ENCODE measurements at regions not wholly inside any gene's neighbourhood (a gene's known extent, or its start where the extent isn't known, plus 50 kb on each side); places are given as distances from the start of the nearest gene placed in this dataset.

DNA sequence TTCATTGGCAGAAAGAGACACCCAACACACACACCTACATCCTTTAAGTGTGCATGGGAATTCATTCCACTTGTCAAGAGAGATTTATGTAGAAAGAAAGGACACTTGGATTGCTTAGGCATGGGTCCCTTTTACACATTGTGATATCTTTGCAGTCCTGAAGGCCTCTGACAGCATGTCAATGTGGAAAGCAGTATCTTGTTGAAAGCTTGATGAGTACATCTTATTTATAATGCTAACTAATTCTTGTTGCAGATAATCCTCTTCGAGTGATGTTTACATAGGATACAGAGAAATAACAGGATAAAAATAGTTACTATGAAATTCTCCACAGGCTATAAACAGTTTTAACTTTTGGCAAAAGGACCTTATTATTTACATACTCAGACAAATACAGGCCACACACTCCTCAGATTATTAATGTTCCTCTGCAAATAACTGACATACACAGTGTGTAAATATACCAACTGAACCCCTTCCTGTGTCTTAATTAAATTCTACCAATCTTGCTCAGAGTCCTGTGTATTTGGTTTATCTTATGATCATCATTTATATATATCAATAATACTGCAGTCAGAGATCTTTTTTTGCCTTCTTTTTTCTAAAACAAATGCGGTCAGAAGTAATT is 111.8 kb upstream of the DIO2 start:
- TF ChIP-seq, protein P1, sequence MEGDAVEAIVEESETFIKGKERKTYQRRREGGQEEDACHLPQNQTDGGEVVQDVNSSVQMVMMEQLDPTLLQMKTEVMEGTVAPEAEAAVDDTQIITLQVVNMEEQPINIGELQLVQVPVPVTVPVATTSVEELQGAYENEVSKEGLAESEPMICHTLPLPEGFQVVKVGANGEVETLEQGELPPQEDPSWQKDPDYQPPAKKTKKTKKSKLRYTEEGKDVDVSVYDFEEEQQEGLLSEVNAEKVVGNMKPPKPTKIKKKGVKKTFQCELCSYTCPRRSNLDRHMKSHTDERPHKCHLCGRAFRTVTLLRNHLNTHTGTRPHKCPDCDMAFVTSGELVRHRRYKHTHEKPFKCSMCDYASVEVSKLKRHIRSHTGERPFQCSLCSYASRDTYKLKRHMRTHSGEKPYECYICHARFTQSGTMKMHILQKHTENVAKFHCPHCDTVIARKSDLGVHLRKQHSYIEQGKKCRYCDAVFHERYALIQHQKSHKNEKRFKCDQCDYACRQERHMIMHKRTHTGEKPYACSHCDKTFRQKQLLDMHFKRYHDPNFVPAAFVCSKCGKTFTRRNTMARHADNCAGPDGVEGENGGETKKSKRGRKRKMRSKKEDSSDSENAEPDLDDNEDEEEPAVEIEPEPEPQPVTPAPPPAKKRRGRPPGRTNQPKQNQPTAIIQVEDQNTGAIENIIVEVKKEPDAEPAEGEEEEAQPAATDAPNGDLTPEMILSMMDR (IDR thresholded peaks at IDR 0.05), result no peak

DNA sequence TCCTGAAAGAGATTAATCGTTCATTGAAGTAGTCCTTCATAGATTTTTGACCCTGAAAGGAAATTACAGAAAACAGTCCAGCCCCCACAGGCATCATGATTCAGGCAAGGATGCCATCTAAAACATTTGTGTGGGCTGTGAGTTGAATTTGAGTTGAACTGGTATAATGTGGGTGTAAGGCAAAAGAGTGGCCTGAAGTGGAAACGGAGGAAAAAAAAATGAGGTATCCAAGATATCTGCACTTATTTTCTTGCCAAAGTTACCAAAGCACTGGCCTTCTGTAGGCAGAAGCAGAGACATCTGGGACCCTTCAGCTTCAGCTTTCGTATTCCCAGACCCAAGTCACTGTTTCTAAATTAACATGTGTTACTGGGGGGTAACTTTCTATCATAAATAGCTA is 105.1 kb upstream of the DIO2 start:
- TF ChIP-seq, protein P1 (IDR thresholded peaks at IDR 0.05), result no peak

GRCh38 chr14:80315681-80316080 is 104.4 kb upstream of the DIO2 start:
- TF ChIP-seq, protein P1 (IDR thresholded peaks at IDR 0.05), result no peak

GRCh38 chr14:80313806-80314205 is 102.5 kb upstream of the DIO2 start:
- TF ChIP-seq, protein P1 (IDR thresholded peaks at IDR 0.05), result no peak

DNA sequence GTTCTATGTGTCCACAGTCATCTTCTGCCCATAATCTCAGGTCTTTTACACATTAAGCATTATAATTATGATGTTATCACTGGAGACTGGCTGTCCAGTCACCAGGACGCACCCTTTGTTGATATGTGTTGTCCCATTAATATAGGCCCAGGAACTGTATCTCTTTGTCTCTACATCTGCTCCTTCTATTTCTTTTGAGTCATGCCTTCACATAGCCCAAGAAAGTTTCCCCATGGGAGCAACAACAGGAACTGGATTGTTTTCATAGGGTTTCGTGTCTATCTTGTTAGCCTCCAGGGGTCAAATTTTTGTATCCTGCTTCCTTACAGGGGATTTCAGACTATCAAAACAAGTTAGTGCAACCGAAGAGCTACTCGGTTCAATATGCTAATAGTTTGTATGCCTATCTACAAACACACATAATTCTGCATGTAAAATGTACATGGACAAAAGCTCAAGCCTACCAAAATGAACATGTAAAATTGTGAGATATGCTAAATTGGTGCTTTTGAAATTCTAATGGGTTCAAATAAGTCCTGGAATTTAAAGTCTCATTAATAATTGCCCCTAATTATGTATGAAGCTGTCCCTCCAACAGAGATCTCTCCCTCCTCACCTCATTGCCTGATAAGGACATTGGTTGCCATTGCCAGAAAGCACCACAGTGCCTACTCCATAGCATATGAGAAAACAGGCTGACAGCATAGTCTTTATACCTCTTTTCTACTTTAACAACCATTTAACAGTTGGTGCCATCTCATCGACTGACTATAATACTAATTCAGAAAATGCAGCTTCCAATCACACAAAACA is 99.8 kb upstream of the DIO2 start:
- TF ChIP-seq, protein P1 (IDR thresholded peaks at IDR 0.05), result no peak

- TF ChIP-seq, protein P1 (IDR thresholded peaks at IDR 0.05), result no peak
Observed at GRCh38 chr14:80304125-80304766, 92.9 kb upstream of the DIO2 start.

DNA sequence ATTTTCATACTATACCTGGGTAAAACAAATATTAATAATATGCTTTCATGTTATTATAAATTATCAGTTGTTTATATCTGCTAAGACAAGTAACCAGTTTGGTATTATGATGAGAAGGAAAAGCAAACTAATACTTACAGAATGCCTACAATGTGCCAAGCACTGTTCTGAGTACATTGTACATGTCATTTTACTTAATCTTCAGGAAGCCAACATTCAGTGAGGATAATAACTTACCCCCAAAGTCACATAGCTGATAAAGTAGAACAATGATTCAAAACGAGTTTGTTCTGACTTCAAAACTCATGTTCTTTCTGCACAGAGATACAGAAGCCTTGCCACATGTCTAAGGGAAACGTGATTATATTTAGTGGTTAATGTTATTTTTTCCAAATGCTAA is 89.0 kb upstream of the DIO2 start:
- TF ChIP-seq, protein P1 (IDR thresholded peaks at IDR 0.05), result no peak

All from LNCAP (cell line).